H1 (cell line): ENCODE measurements at regions not wholly inside any gene's neighbourhood (a gene's known extent, or its start where the extent isn't known, plus 50 kb on each side); places are given as distances from the start of the nearest gene placed in this dataset.

Source experiments
- RBBP5 ChIP-seq: IDR thresholded peaks from 2 replicates; pipeline ENCODE4 v1.7.1; 2012; ENCODE audit warnings: low read depth, mild to moderate bottlenecking, inconsistent platforms, low read length, moderate library complexity, borderline replicate concordance
- SP2 ChIP-seq: IDR thresholded peaks from 2 replicates; pipeline ENCODE4 v1.6.1; 2012; ENCODE audit warnings: mild to moderate bottlenecking, low read length, inconsistent platforms
- SRF ChIP-seq: IDR thresholded peaks from 2 replicates; pipeline ENCODE4 v1.6.1; 2011; ENCODE audit warnings: mild to moderate bottlenecking, low read depth, low read length, moderate library complexity

DNA sequence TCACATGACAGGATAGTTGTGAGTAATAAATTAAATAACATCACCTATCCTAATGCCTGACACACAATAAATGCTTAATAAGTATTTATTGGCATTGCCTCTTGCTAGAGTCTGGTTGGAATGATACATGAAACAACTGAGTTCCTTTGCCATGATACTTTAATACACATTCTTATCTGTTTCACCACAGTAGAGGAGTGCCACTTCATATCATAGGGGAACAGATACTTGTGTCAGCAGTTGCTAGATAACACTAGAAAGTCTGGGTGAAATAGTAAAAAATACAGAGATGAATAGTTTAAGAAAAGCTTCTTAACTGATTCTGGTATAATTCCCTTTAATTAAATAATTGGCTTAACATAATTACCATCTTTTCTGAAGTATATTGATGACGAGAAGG is 380.0 kb upstream of the GOLIM4 start (continued):
- TF ChIP-seq SP2 (no peak), SRF (no peak), RBBP5 (no peak)
- TF ChIP-seq, all 59 proteins: peak for 0
